A673 (cell line): ENCODE measurements at regions not wholly inside any gene's neighbourhood (a gene's known extent, or its start where the extent isn't known, plus 50 kb on each side); places are given as distances from the start of the nearest gene placed in this dataset.

Source experiments
- BruUV-seq: library from RNA; stranded (reverse); fragments of 400-500 nt; replicated peaks from 2 replicates; lab custom pipeline; 2021; lab: Mats Ljungman, UMichigan
- CTCF ChIA-PET: fragments of 300-600 bp; sonication (Branson Sonifier 250); formaldehyde crosslinking; loops from one replicate; lab custom pipeline; 2022; ENCODE audit warnings: antibody characterized with exemption; lab: Charles Lee
- POLR2A ChIA-PET: fragments of 300-600 bp; sonication (Branson Sonifier 250); formaldehyde crosslinking; loops from one replicate; lab custom pipeline; 2022; ENCODE audit warnings: antibody characterized with exemption; ENCODE audit not compliant: low non-redundant PET; lab: Charles Lee
- DNase-seq: peaks from one replicate; pipeline ENCODE4 v3.0.0-alpha.2; 2015; ENCODE audit warnings: low spot score
- H3K27ac ChIP-seq: fragments of 200-600 bp; sonication (generic); 2 replicates; pipeline ENCODE4 v1.5.1; 2016; ENCODE audit warnings: mixed run types, low read depth, mild to moderate bottlenecking, mixed read lengths, antibody characterized with exemption, low read length; ENCODE audit not compliant: poor library complexity, severe bottlenecking
- H3K27me3 ChIP-seq: fragments of 200-600 bp; sonication (generic); replicated peaks from 2 replicates; pipeline ENCODE4 v1.6.1; 2017; ENCODE audit warnings: mixed run types, low read depth, mild to moderate bottlenecking, mixed read lengths, antibody characterized with exemption, low read length; ENCODE audit not compliant: insufficient read depth, poor library complexity
- H3K36me3 ChIP-seq: fragments of 200-600 bp; sonication (generic); 2 replicates; pipeline ENCODE4 v1.6.1; 2016; ENCODE audit warnings: mixed run types, mild to moderate bottlenecking, mixed read lengths, antibody characterized with exemption, low read length; ENCODE audit not compliant: insufficient read depth, poor library complexity, severe bottlenecking
- H3K4me1 ChIP-seq: fragments of 200-600 bp; sonication (generic); 2 replicates; pipeline ENCODE4 v1.6.1; 2017; ENCODE audit warnings: mixed run types, mild to moderate bottlenecking, mixed read lengths, antibody characterized with exemption, low read length; ENCODE audit not compliant: insufficient read depth, poor library complexity, severe bottlenecking
- H3K4me3 ChIP-seq: fragments of 200-600 bp; sonication (generic); 2 replicates; pipeline ENCODE4 v1.5.1; 2016; ENCODE audit warnings: low read depth, mixed run types, mild to moderate bottlenecking, mixed read lengths, low read length; ENCODE audit not compliant: poor library complexity, severe bottlenecking
- H3K9me3 ChIP-seq: fragments of 200-600 bp; sonication (generic); 2 replicates; pipeline ENCODE4 v1.6.1; 2016; ENCODE audit warnings: mixed run types, low read depth, mild to moderate bottlenecking, mixed read lengths, antibody characterized with exemption, low read length; ENCODE audit not compliant: poor library complexity, severe bottlenecking
- CTCF ChIP-seq: fragments of 300-800, 200-600 bp; sonication (generic); conservative IDR thresholded peaks from 2 replicates; pipeline ENCODE4 v1.5.1; 2017; ENCODE audit warnings: low read depth, mild to moderate bottlenecking, antibody characterized with exemption, low read length, moderate library complexity, mixed read lengths
- EZH2 ChIP-seq: fragments of 200-600 bp; sonication (generic); IDR thresholded peaks from 2 replicates; pipeline ENCODE4 v1.6.1; 2017; ENCODE audit warnings: borderline replicate concordance, low read depth, mild to moderate bottlenecking, mixed read lengths, antibody characterized with exemption, low read length; ENCODE audit not compliant: poor library complexity, severe bottlenecking
- intact Hi-C: fragments of 100-400 bp; cut with micrococcal nuclease; formaldehyde crosslinking; loops from one replicate; pipeline ENCODE4 v1.10.0; 2022; ENCODE audit not compliant: unreplicated experiment

- no peak for DNase-seq
- peaks cover 14% of the 10 kb centered on the region for H3K9me3 ChIP-seq
- no peak overlapping the region for H3K27ac ChIP-seq
- H3K27me3 ChIP-seq = no peaks in the 10 kb centered on the region
- intact Hi-C loops = no loop called here
- no peak overlapping the region for H3K4me3 ChIP-seq
- TF ChIP-seq CTCF (no peak), EZH2 (no peak)
- no peaks in the 10 kb centered on the region for H3K4me1 ChIP-seq
- H3K36me3 ChIP-seq = no peaks in the 10 kb centered on the region
- ChIA-PET CTCF (no interaction called here), POLR2A (no interaction called here)
- BruUV-seq = no TSS peak
Observed at GRCh38 chr15:25971053-25971452, 107.9 kb upstream of the ATP10A start.

GRCh38 chr15:25969886-25970285, 106.8 kb upstream of the ATP10A start:
- Histone ChIP-seq H3K36me3 (no peaks in the 10 kb centered on the region), H3K27ac (no peak overlapping the region), H3K4me3 (no peak overlapping the region), H3K9me3 (peaks cover 25% of the 10 kb centered on the region), H3K4me1 (no peaks in the 10 kb centered on the region), H3K27me3 (no peaks in the 10 kb centered on the region)
- CTCF ChIA-PET = no interaction called here
- no peak for DNase-seq
- POLR2A ChIA-PET = no interaction called here
- intact Hi-C loops = no loop called here
- BruUV-seq = no TSS peak
- TF ChIP-seq EZH2 = no peak
- no peak for TF ChIP-seq CTCF

GRCh38 chr15:25967116-25967515, 104.0 kb upstream of the ATP10A start:
- CTCF ChIA-PET = no interaction called here

More at GRCh38 chr15:25967116-25967515, 104.0 kb upstream of the ATP10A start:
- Histone ChIP-seq H3K9me3 (peaks cover 32% of the 10 kb centered on the region), H3K4me1 (no peaks in the 10 kb centered on the region), H3K27ac (no peak overlapping the region), H3K27me3 (no peaks in the 10 kb centered on the region), H3K4me3 (no peak overlapping the region), H3K36me3 (no peaks in the 10 kb centered on the region)
- POLR2A ChIA-PET = no interaction called here
- BruUV-seq = no TSS peak
- TF ChIP-seq CTCF (no peak), EZH2 (no peak)
- intact Hi-C loops = no loop called here
- DNase-seq = no peak
